ENCODE measurements at regions not wholly inside any gene's neighbourhood (a gene's known extent, or its start where the extent isn't known, plus 50 kb on each side); places are given as distances from the start of the nearest gene placed in this dataset.

DNA sequence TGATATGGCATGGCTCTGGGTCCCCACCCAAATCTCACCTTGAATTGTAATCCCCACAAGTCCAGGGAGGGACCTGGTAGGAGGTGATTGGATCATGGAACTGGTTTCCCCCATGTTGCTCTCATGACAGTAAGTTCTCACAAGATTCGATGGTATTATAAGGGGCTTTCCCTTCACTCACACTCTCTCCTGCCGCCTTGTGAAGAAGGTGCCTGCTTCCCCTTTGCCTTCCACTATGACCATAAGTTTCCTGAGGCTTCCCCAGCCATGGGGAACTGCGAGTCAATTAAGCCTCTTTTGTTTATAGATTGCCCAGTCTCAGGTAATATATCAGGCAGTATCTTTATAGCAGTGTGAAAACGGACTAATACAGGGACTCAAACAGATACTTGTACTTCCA is 50.4 kb upstream of the ZNF532 start:
- no peak overlapping the region for H3K4me3 ChIP-seq (ENCODE audit: low read length)
- no peak for DNase-seq (ENCODE audit: low read depth)
- TF ChIP-seq, protein P1, sequence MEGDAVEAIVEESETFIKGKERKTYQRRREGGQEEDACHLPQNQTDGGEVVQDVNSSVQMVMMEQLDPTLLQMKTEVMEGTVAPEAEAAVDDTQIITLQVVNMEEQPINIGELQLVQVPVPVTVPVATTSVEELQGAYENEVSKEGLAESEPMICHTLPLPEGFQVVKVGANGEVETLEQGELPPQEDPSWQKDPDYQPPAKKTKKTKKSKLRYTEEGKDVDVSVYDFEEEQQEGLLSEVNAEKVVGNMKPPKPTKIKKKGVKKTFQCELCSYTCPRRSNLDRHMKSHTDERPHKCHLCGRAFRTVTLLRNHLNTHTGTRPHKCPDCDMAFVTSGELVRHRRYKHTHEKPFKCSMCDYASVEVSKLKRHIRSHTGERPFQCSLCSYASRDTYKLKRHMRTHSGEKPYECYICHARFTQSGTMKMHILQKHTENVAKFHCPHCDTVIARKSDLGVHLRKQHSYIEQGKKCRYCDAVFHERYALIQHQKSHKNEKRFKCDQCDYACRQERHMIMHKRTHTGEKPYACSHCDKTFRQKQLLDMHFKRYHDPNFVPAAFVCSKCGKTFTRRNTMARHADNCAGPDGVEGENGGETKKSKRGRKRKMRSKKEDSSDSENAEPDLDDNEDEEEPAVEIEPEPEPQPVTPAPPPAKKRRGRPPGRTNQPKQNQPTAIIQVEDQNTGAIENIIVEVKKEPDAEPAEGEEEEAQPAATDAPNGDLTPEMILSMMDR (IDR thresholded peaks at IDR 0.05; ENCODE audit: insufficient read depth, low read depth, low read length, missing control alignments), result no peak

Data from epithelial cell of esophagus (primary cell).